T-helper 2 cell treated with Interferon-gamma antibody and Interleukin-4, amounts not matched to agents 100 ng/mL and 5 ng/mL, for 36 hours (primary cell): ENCODE measurements at regions not wholly inside any gene's neighbourhood (a gene's known extent, or its start where the extent isn't known, plus 50 kb on each side); places are given as distances from the start of the nearest gene placed in this dataset.
"Not testable (repeated sequence)": the region's sequence is repeated elsewhere in the genome, so short reads cannot be mapped to it uniquely, and the experiment has no call there.

Experiments
- intact Hi-C: fragments of 100-400 bp; cut with micrococcal nuclease; formaldehyde crosslinking; loops from one replicate; pipeline ENCODE4 v1.15.1; 2023

DNA sequence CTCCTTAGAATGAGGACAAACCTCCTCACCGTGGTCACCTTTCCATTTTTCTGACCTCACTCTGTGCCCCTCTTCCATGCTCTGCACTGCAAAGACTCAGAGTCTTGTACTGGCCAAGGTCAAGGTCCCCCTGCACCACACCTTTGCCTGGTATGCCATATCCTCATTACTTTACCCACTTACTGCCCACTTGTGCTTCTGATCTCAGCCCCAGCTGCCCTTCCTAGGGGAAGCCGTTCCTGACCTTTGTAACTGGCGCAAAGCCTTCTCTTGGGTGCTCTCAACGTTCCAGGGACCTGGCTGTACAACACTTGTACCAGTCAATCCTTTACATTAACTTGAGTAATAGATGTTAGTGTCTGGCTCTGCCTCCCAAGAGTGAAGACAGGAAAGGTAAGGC lies 256.0 kb downstream of the SV2B start:
- intact Hi-C loops: no loop called here

DNA sequence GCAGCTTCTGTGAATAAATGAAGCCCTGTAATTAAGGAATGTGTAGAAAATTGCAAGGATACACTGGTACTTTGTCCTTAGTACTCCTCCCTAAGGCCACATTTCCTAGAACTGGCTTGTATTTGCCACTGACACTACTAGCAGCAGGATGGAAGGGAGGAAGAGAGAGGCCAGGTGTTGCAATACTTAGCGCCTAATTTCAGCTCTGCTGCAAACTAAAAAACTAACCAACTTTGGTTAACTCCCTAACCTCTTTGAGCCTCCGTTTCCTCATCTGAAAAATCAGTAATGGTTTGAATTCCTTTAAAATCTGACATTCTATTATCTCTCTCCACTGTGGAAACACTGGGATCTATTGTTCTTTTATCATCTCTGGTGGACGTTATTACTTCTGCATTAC lies 257.0 kb downstream of the SV2B start:
- intact Hi-C loops: no loop called here

DNA sequence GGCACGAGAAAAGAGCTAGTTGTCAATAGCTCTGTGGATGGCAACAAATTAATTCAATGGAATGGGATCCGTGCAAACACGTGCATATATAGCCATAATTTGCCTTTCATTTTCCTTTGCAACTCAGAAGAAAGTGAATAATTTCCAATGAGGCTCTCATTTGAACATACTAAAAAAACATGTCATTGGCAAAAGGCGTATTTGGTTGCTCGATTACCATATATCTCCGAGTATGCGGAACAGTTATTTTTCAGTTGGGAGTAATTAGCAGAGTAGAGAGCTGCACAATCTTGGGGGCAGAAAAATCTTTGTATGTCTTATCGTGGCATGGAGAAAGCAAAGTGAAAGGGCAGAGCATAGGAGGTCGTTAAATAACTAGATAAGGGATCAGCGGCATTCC lies 257.4 kb downstream of the SV2B start:
- intact Hi-C loops: no loop called here

DNA sequence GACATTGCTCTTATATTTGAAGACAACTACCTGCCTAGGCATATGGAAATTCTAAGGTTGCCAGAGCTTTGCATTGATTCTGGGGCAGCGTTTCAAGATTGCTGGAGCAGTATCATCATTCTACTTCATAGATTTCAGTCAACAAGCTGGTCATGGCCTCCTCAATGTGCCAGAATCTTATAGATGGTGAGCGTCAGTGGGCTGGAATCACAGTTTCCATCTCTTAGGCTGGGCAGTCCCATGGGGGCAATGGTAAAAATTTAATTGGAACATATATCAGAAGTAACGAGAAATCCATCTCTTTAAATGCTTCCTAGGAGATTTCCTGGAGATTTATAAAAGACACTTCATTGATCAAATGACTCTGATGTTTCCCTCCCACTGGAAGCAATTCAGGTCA lies 258.3 kb downstream of the SV2B start:
- intact Hi-C loops: no loop called here

DNA sequence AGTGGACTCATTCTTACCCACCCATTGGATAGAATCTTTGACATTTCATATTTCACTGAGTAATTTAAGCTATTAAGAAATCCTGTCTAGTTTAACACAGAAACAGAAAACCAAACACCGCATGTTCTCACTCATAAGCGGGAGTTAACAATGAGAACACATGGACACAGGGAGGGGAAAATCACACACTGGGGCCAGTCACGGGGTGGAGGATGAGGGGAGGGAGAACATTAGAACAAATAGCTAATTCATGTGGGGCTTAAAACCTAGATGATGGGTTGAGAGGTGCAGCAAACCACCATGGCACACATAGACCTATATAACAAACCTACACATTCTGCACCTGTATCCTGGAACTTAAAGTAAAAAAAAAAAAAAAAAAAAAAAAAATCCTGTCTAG lies 261.6 kb downstream of the SV2B start:
- intact Hi-C loops: not testable (repeated sequence)

DNA sequence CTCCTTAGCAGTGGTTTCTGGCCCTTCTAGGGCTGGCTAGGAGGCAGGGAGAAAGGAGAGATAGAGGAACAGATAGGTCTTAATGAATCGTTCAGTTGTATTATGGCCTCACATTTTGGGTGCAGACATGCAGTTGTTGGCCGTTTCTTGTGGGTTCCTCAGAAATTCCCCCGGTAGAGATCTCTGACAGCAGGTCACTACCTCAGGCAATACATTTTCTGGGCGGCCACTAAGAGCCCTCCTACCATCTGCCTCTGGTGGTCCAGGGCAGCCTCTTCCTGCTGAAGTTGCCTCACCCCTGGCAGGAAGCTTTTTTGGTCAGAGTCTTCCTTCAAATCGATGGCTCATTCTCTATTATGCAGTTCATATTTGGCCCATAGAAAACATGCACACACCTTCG lies 266.1 kb downstream of the SV2B start:
- intact Hi-C loops: no loop called here

DNA sequence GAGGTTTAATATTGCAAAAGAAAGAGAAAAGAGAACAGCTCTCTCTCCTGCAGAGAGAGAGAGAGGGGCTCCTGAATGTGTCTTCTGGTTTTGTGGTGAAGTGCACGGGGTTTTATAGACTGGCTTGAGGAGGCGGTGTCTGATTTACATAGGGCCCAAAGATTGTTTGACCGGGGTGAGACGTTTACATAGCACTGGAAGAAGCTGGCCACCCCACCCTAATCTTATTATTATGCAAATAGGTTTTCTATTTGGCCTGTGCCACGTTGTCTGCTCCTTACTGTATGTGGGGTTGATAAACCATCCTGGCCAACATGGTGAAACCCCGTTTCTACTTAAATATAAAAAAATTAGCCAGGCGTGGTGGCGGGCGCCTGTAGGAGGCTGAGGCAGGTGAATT lies 268.6 kb downstream of the SV2B start:
- intact Hi-C loops: no loop called here

DNA sequence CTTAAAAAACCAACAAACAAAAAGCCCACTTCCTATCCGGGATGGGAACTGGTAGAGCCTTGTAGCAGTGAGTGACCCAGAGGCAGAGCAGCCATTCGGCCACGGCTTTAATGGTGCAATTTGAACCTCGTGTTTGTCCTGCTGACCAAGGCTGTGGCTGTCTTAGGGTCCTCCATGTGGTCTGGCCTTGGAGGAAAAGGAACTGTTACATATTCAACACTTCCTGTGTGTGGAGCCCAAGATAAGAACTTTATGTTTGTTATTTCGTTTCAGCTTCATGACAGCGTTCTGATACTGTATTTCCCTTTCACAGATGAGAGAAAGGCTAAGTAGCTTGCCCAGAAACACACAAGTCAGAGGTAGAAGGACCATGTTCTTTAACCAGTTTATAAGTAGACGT lies 269.8 kb downstream of the SV2B start:
- intact Hi-C loops: no loop called here

DNA sequence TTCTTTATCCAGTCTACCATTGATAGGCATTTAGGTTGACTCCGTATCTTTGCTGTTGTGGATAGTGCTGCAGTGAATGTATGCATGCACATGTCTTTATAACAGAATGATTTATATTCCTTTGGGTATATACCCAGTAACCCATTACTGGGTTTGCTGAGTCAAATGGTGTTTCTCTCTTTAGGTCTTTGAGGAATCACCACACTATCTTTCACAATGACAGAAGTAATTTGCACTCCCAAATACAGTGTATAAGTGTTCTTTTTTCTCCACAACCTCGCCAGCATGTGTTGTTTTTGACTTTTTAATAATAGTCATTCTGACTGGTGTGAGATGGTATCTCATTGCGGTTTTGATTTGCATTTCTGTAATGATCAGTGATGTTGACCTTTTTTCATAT lies 271.3 kb downstream of the SV2B start:
- intact Hi-C loops: not testable (repeated sequence)

DNA sequence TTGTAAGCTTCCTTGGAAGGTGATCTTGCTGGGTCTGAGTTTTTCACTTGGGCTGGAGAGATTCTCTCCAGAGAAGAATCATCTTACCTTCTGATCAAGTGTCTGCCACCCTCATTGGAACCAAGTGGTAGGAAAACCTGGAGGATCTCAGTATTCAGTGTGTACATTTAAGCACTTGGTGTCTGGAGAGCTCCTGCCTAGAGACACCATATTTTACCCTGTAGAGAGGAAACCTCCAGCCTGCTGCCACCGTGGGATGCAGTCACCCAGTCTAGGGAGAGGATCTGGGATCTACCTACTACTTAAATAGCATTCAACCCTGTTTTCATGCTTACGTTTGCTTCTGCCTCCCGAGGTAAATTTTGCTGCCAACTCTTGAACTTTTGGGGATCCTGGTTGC lies 274.3 kb downstream of the SV2B start:
- intact Hi-C loops: no loop called here

DNA sequence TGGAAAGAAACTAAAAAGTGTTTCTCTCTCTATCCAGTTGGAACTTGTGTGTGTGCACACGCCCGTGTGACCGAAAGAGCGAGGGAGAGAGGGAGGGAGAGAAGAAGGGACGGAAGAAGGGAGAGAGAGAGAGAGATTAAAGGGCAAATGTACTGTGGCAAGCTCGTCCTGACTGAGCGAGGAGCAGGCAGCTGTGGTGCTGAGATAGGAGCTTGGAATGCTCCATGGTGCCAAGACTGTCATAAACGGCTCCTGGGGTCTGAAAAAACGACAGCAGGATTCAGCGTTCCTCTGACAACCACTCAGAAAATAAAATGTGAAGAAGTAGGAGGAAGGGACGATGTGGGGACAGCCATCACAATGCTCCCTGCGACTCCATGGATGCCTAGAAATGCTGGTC lies 276.0 kb downstream of the SV2B start:
- intact Hi-C loops: no loop called here

DNA sequence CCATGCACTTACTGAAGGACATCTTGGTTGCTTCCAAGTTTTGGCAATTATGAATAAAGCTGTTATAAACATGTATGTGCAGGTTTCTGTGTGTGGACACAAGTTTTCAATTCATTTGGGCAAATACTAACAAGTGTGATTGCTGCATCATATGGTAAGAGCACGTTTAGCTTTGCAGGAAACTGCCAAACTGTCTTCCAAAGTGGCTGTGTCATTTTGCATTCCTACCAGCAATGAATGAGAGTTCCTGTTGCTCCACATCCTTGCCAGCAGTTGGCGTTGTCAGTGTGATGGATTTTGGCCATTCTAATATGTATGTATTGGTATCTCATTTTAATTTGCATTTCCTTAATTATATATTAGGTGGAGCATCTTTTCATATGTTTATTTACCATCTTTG lies 280.1 kb downstream of the SV2B start:
- intact Hi-C loops: no loop called here

DNA sequence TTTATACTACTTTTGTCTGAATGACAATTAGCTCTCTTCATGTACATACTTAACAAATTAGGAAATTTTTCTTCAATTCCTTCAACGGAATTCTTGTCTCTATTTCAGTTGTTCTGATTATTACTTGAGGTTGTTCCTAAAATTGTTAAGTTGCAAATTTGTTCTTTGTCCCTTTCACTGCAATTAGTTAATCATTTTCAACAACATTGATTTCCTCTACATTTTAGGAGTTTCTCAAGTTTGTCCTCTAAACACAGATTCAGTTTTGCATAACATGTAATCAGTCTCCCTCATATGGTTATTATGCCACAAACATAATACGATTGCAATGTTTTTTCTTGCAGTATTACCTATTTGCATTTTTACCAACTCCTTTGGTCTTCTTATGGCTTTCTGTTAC lies 283.5 kb downstream of the SV2B start:
- intact Hi-C loops: no loop called here

DNA sequence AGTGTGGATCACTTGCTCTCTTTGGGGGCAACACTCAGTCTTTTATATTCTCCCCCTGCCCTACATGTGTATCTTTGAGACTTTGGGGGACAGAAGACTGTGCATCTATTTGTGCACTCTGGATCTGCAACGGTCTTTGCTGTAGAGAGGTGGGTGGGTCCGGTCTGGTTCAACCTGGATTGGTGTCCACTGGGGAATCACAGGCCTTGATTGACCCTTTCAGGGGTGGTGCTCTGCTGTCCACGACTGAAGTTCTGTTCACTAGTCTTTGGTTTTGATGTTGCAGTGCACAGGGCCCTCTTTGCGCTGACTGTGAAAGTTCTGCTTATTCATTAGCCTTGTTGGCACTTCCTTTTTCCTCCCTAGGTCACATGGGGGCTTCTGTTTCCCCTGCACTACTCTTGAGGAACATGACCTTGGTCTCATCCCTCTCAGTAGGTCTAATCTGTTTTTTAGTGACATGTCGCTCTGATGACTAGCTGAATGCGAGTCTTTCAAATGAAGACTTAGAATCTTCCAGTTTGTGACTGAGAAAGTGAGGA lies 284.2 kb downstream of the SV2B start:
- intact Hi-C loops: no loop called here

DNA sequence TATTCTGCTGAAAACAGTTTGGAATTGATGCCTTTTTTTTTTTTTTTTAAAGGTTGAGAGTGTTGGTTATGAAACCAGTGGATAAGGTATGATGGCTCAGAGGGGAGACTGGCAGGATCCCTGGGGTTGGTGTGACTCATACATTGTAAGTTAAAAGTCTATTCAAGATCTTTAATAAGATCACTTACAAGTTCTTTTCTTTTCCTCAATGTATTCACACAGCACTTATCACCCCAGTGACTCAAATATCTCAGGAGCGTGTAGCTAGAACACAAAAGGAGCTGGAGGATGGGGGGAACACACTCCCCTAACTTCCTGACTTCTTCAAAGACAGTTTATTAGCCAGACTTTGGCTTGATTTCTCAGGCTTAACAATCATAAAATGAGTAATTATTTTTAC lies 285.3 kb downstream of the SV2B start:
- intact Hi-C loops: no loop called here

DNA sequence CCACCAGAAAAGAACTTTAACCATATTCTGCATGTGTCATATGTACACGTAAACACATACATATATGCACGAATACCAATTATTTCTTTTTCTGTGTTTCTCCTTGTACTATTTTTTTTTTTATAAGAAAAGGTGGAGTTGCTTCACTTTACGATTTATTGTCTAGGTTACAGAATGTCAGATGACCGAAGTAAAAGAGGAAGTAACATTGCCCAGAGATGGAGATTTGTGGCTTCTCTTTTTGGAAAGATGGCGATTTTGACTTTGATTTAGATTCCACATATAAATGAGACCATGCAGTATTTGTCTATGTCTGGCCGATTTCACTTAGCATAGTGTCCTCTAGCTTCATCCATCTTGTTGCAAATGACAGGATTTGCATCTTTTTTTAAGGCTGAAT lies 293.1 kb downstream of the SV2B start:
- intact Hi-C loops: no loop called here

DNA sequence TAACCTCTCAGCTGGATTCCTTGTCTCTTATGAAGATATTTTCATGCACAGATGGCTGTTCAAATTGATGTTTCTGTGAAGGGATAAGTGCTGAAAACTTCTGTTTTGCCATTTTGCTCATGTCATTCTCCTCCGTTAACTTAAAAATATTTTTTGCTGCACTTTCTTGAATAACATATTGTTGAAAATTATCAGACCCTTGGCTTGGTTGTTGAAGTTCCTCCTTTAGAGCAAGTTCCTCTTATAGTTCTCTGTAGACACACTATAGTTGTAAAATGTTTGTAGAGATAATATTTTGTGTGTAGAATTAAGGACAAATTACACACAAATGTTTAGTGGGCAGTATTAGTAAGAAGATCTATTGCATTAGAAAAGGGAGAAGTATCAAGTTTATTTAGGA lies 300.4 kb downstream of the SV2B start:
- intact Hi-C loops: no loop called here

DNA sequence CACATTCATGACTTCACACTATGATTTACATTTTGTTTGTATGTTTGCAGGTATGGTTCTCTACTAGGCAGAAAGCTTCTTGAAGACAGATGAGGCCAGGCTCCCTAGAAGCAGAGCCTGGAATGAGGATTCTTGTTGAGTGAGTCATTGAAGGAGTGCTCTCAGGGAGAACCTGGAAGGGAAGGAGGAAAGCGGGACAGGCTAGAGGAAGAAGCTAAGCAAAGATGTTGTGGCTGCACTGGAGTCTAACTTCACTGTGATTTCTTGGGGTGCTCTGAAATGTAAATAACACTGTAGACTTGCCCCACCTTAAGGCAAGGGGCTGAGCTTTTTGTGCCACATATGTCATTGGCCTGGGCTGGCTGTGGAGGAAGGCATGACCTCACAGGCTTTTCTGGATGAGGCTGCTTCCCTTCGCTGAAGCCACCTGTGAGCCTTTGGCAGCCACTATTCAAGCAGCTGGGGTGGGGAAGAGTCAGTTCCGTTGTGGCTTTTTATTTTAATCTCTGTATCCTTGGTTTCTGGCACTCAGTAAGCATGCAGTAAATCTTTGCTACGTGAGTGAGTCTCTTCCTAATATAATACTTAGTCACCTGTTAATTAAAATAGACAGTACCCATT lies 307.3 kb downstream of the SV2B start:
- intact Hi-C loops: no loop called here

DNA sequence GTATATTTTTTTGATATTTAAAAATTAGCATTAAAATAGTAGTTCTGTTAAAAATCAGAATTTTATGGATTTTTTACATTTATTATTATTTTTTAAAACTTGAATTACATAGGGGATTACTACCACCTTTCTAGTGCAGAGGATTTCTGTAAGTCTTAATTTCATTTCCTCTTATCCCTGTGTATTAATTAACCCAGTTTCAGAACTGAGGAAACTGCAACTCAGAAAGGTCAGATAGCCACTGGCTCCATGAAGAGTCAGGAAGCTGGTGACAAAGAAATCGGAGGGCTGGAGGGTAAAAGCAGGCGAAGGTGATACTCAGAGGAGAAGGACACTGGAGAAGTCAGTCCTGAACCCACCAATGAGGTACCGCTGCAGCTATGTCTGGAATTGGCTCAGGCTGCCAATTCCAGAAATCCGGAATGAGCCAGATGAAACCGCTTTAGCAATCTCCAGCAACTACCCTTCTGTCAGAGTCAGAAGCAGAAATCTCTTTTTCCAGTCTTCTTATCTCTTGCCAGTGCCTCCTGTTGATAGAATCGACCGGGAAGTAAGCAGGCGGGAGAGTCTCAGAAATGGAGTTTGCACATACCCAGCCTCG lies 308.5 kb downstream of the SV2B start:
- intact Hi-C loops: no loop called here

DNA sequence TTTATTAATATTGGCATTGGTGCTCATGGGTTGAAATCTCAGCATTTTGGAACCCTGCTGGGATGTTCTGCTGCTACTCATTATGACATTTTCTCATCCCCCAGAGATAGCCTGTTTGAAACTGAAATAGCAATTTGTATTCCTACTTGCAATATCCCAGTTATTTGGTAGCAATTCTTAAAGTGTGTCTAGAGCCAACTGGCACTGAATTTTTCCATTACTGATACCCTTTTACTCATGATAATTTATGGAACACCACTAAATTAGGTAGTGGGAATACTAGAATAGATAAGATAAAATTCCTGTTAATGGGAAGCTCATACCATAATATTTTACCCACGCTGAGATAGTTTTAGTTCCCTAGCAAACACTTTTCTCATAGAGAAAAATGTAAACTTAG lies 309.3 kb downstream of the SV2B start:
- intact Hi-C loops: no loop called here

DNA sequence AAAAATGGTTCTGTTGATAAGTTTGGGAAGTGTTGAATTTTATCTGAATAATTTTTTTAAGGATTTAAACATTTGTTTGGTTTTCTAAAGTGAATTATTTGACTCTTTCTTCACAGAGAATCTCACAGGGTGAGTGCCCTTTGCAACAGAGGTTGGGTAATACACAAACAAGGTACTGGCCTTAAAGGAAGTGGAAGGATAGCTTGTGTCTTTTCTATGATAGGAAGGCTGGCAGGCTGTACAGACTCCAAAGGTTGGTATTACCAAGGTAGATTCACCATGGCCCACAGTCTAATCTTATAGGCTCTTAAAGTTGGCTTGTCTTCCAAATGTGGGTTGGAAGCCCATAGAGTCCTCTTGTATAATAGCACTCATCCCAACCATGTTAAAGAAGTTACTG lies 311.5 kb downstream of the SV2B start:
- intact Hi-C loops: no loop called here

DNA sequence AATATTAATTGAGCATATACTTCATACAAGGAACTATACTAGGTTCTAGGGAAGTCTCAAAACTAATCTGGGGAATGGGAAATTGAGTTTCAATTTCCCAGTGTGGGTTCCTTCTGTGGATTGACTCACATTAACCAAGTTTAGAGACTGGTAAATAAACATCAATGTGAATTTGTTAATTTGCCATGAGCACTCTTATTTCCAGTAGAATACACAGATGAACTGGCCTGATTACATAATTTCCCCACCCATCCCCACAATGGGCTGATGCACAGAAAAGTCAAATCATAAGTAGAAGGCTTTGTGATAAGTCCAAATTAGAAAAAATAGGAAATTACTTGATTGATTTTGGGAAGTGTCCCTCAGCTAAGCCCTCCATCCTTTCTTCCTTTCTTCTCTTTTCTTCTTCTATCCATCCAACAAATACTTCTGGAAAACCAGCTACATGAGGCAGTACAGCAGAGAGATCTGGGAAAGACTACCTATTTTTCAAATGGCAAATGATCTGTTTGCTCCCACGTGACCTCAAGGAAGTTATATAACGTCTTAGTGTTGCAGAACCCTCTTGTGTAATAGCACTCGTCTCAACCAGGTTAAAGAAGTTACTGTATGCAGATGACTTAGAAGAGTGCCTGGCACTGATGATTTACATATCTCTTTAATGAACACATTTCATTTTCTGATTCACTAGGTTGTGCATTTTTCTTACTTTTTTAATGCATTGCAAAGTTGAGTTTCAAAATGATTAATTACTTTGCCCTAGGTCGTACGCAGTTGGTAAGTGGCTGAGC lies 312.3 kb downstream of the SV2B start:
- intact Hi-C loops: no loop called here

DNA sequence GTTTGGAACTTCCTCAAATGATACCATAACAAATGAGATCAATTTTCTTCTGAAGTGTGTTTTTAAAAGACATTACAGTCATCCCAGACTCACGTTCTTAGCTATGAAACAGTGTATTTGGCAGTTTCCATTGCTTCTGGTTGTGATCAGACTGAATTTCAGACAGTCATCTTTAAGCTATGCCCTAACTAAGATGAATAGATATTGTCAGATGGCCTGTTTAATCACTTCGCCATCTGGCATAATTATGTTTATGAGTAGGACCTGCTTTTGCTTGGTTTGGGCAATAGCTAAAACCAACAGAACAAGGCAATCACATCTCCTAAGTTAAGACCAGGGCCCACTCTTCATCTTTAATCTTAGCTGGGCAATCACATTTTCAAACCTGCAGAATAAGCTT lies 313.1 kb downstream of the SV2B start:
- intact Hi-C loops: no loop called here
